T-helper 2 cell treated with Interferon-gamma antibody and Interleukin-4, amounts not matched to agents 5 μg/mL and 100 μg/mL, for 36 hours (primary cell): ENCODE measurements at regions not wholly inside any gene's neighbourhood (a gene's known extent, or its start where the extent isn't known, plus 50 kb on each side); places are given as distances from the start of the nearest gene placed in this dataset.

ENCODE experiments used
- DNase-seq: peaks from one replicate; pipeline ENCODE4 v3.0.0; 2021; ENCODE audit warnings: low spot score
- H3K27ac Mint-ChIP-seq: one replicate; pipeline ENCODE4 v1.8.0; 2021; ENCODE audit warnings: mild to moderate bottlenecking, mixed read lengths
- H3K27me3 Mint-ChIP-seq: one replicate; pipeline ENCODE4 v1.8.0; 2021; ENCODE audit warnings: low read depth, mixed read lengths
- H3K36me3 Mint-ChIP-seq: one replicate; pipeline ENCODE4 v1.8.0; 2021; ENCODE audit warnings: low read depth, mixed read lengths
- H3K4me1 Mint-ChIP-seq: one replicate; pipeline ENCODE4 v1.8.0; 2021; ENCODE audit warnings: low read depth, mixed read lengths
- H3K4me3 Mint-ChIP-seq: one replicate; pipeline ENCODE4 v1.8.0; 2022; ENCODE audit warnings: mild to moderate bottlenecking, moderate library complexity, mixed read lengths
- H3K9me3 Mint-ChIP-seq: one replicate; pipeline ENCODE4 v1.8.0; 2021; ENCODE audit warnings: mixed read lengths

DNA sequence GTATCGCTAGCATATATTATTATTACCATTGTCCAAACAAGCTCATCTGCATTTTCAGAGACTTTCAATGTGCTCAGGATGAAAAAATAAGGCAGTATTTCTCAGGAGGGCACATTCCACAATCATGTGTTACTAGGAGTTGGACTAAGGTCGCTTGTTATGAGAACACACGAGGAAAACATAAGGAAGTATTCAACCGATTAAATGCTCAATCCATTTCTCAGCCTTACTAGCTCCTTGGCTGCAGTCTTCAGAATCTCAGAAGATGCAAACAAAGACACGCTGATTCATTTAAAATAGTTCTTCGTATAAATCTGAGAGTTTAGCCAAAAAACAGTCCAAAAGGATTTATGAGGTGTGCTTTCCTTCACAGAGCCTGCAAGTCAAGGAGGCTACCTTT, 82.0 kb upstream of the JAK1 start:
- H3K27ac Mint-ChIP-seq: no peak overlapping the region
- peaks cover 22% of the 10 kb centered on the region for H3K4me1 Mint-ChIP-seq
- peaks cover 8% of the 10 kb centered on the region for H3K27me3 Mint-ChIP-seq
- DNase-seq: no peak
- H3K36me3 Mint-ChIP-seq: no peaks in the 10 kb centered on the region
- no peak overlapping the region for H3K4me3 Mint-ChIP-seq
- no peaks in the 10 kb centered on the region for H3K9me3 Mint-ChIP-seq

DNA sequence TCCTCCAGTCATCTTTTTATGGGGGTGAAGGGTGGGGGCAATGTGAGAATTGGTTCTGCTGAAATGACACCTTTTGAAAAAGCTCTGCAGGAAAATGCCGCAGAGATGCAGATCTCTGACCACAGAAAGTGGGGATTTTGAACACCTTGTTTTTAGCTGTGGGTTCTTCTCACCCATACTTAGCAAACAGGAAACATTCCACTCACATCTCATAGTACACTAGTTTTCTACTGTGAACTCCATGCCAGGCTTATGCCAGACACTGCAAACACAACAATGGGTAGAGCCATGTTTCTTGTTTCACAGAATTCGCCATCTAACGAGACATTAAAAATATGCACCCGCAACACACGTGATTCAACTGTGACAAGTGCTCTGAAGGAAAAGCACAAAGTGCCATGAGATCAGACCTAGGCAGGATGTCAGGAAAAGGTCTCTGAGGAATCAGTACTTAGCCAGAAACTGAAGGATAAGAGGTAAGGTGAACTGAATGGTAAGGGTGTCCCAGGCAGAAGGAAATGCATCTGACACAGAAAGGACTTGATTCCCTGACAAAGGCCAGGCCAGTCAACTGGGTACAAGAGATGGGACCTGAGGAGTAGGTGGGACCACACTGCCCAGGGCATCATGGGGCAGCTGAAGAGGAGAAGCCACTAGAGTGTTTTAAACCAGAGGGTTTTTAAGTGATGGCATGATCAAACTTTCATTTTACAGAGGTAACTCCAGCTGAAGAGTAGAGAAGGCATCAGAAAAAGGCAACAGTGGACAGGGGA, 83.8 kb upstream of the JAK1 start:
- Mint-ChIP-seq H3K27me3 (peaks cover 8% of the 10 kb centered on the region), H3K36me3 (no peaks in the 10 kb centered on the region), H3K9me3 (no peaks in the 10 kb centered on the region), H3K27ac (peak overlapping the region; percentile 37), H3K4me3 (peak overlapping the region; percentile 52), H3K4me1 (peaks cover 18% of the 10 kb centered on the region)
- no peak for DNase-seq

DNA sequence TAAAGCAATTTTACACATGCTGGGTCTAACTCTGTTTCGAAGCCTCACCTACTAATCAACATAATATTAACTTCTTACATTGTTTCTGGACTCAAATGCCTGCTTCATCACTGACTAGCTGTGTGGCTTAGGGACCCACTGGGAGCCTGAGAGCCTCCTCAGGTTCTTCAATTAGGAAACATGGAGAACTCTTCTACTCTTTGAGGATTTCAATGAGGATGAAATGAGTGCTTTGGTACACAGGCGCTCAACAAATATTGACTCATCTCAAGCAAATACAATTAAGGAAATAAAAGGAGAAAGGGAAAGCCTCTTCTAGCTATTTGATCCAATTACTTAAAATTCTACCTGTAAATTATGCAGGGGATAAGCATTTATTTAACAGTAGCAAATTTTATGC, 84.4 kb upstream of the JAK1 start:
- Mint-ChIP-seq H3K27ac (no peak overlapping the region), H3K36me3 (no peaks in the 10 kb centered on the region), H3K4me1 (peaks cover 18% of the 10 kb centered on the region), H3K4me3 (no peak overlapping the region), H3K27me3 (peaks cover 8% of the 10 kb centered on the region), H3K9me3 (no peaks in the 10 kb centered on the region)
- no peak for DNase-seq

DNA sequence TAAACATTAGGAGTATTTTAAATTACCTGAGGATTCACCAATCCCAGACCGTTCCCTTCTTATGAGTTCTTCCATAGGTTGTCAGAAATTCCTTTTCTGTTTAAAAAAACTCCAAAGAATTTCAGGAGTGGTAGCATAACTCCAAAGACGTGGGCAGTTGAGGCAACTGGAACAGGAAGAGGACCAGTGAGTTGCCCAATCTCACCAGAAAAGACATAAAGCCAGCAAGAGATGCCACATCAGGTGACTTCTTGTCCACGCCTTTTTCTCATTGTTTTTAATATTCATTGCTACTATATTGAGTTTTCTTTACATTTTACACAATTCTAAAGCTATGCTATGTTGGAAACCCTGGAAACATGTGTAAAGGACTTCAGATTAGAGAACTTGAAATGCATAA, 88.1 kb upstream of the JAK1 start:
- Mint-ChIP-seq H3K4me1 (peaks cover 13% of the 10 kb centered on the region), H3K27me3 (peaks cover 3% of the 10 kb centered on the region), H3K27ac (no peak overlapping the region), H3K4me3 (no peak overlapping the region), H3K9me3 (no peaks in the 10 kb centered on the region), H3K36me3 (peaks cover 7% of the 10 kb centered on the region)
- no peak for DNase-seq

DNA sequence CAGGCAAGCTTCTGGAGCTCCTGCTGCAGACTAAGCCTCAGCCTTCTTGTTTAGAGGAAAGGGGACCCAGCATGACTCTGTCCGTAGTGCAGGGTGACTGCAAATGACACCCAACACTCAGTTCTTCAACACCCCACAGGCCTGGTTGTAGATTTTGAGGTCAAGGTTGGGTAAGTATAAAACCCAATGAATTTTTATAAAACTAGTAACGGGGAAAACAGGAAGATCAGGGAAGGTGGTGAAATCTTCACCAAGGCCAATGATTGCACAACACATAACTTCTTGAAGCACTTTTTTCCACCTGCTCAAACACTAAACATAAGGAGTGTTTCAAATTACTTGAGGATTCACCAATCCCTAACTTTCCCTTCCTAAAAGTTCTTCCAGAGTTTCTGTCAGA, 89.4 kb upstream of the JAK1 start:
- no peak overlapping the region for H3K27ac Mint-ChIP-seq
- no peak for DNase-seq
- H3K27me3 Mint-ChIP-seq: peaks cover 3% of the 10 kb centered on the region
- H3K4me1 Mint-ChIP-seq: peaks cover 2% of the 10 kb centered on the region
- H3K4me3 Mint-ChIP-seq: no peak overlapping the region
- no peaks in the 10 kb centered on the region for H3K9me3 Mint-ChIP-seq
- peaks cover 7% of the 10 kb centered on the region for H3K36me3 Mint-ChIP-seq

DNA sequence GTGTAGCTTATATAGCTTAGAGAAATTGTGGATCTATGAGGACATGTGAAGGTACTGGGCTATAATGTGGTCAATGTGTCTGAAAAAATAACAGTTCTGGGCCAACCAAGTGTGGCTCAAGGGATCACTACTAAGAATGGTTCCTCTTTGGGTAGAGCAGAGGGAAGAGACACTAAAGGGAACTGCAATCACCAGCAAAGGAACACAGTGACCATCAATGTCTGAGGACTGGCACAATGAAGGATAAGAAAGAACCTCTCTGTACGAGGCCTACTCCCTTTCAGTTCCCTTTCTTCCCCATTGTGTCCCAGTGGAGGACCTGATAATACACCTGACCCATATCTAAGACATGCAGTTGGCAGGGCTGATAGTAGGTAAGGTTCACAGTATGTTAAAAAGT, 89.9 kb upstream of the JAK1 start:
- H3K36me3 Mint-ChIP-seq: peaks cover 7% of the 10 kb centered on the region
- DNase-seq: no peak
- H3K27ac Mint-ChIP-seq: no peak overlapping the region
- peaks cover 1% of the 10 kb centered on the region for H3K4me1 Mint-ChIP-seq
- H3K9me3 Mint-ChIP-seq: no peaks in the 10 kb centered on the region
- no peak overlapping the region for H3K4me3 Mint-ChIP-seq
- H3K27me3 Mint-ChIP-seq: peaks cover 3% of the 10 kb centered on the region

DNA sequence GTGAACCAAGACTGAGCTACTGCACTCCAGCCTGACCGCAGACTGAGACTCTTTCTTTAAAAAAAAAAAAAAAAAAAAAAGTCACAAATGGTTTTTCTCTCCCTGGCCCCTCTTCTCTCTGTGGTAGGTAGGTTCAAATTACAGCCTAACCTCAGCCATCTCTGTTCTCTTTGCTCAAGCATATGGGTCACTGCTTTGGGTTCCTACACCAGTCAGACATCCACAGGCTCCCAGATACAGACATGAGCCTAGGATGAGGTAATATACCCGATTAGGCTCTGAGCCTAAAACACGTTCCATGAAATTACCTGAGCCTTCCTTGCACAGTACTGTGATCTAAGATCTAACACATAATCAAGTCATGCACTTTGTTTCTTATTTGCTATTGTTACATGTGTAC, 90.5 kb upstream of the JAK1 start:
- DNase-seq: no peak

DNA sequence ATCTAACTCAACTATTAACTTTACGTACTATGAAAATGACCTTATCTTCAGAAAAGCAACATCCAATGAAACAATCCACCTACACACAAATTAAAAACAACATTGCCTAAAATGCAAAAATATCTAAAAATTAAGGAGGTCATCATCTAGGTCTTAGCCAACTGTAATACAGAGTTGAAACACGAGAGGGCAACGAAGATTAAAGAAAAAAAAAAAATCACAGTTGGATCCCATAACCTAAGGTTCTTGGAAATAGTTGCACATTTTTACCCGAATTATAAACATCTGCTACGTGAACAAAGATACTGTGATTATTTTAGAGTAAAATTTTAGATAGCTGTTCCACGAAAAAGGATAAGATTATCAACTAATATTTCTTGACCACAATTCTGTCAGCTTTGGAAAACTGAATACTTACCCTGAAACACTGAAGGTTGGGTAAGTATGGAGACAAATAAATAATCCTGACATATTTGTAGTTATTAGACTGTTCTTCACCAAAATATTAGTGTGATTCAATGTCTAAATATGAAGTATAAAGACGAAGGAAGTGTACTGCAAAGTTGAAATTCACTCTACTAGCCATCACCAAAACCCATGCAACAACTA, 88.0 kb upstream of the AK4 start:
- Mint-ChIP-seq H3K4me1 (peaks cover 7% of the 10 kb centered on the region), H3K36me3 (peaks cover 7% of the 10 kb centered on the region), H3K4me3 (no peak overlapping the region), H3K27me3 (peaks cover 3% of the 10 kb centered on the region), H3K27ac (no peak overlapping the region), H3K9me3 (no peaks in the 10 kb centered on the region)
- DNase-seq: no peak

More for the DNA sequence above, 90.5 kb upstream of the JAK1 start:
- Mint-ChIP-seq H3K27me3 (no peaks in the 10 kb centered on the region), H3K27ac (no peak overlapping the region), H3K36me3 (peaks cover 7% of the 10 kb centered on the region), H3K4me3 (no peak overlapping the region), H3K9me3 (no peaks in the 10 kb centered on the region), H3K4me1 (peaks cover 1% of the 10 kb centered on the region)

DNA sequence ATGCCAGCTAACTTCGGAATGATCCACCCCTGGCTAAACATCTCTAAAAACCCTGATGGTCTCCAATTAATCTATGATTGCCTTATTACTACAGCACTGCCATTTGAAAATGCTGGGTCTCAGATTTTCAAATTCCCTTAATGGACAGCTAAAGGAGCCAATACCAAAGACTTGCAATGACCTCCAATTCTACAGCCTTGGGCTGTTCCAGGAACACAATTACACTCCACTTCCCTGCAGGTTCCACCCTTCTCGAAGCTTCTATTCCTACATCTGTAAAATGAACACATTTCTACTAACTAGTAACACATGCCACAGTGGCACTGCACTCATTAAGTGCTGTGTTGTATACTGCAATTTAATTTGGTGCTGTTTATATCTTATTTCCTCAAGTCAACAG, 85.7 kb upstream of the AK4 start:
- H3K27me3 Mint-ChIP-seq: peaks cover 9% of the 10 kb centered on the region
- DNase-seq: no peak
- no peaks in the 10 kb centered on the region for H3K9me3 Mint-ChIP-seq
- no peak overlapping the region for H3K27ac Mint-ChIP-seq
- H3K4me3 Mint-ChIP-seq: no peak overlapping the region
- peaks cover 3% of the 10 kb centered on the region for H3K36me3 Mint-ChIP-seq
- peaks cover 16% of the 10 kb centered on the region for H3K4me1 Mint-ChIP-seq

DNA sequence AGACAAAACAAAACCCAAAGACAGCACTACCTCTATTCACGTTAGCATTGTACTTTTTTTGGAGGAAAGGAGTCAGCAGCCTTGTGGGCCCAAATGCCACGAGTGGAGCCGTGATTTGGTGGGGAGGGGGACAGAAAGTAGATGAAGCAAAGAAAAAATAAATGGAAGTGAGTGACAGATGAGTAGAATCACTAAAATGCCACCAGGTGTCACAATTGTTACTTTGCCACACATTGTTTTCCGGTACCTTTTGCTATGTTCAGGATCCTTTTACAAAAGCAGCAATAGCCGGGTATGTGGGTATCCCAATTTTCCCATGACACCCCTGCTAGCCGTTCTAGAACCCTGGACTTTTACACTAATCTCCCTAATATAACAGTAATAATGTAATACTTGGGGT, 85.0 kb upstream of the AK4 start:
- Mint-ChIP-seq H3K4me3 (no peak overlapping the region), H3K36me3 (peaks cover 3% of the 10 kb centered on the region), H3K27me3 (peaks cover 9% of the 10 kb centered on the region), H3K9me3 (no peaks in the 10 kb centered on the region), H3K27ac (no peak overlapping the region), H3K4me1 (peaks cover 17% of the 10 kb centered on the region)
- DNase-seq: no peak

DNA sequence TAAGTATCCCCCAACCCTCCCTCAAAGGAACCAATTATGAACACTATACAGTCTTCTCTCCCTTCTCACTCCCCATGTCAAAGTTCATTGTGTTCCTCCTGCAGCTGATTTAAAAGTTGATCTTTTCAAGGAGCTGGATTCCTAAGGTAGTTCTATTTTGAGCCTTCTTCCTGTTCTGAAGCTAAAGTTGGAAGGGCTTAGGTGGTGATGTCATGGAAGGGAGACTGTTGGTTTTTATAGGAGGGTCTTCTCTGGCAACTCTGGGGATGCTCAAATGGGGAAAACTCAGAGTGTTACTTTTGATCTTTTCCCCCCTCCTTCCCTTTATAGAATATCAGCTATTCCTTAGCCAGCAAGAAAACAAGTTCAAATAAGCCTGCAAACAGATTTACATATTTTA, 83.0 kb upstream of the AK4 start:
- Mint-ChIP-seq H3K27me3 (peaks cover 9% of the 10 kb centered on the region), H3K9me3 (no peaks in the 10 kb centered on the region), H3K36me3 (peaks cover 2% of the 10 kb centered on the region), H3K4me1 (peaks cover 32% of the 10 kb centered on the region), H3K4me3 (peak overlapping the region; percentile 89), H3K27ac (no peak overlapping the region)
- DNase-seq: no peak

DNA sequence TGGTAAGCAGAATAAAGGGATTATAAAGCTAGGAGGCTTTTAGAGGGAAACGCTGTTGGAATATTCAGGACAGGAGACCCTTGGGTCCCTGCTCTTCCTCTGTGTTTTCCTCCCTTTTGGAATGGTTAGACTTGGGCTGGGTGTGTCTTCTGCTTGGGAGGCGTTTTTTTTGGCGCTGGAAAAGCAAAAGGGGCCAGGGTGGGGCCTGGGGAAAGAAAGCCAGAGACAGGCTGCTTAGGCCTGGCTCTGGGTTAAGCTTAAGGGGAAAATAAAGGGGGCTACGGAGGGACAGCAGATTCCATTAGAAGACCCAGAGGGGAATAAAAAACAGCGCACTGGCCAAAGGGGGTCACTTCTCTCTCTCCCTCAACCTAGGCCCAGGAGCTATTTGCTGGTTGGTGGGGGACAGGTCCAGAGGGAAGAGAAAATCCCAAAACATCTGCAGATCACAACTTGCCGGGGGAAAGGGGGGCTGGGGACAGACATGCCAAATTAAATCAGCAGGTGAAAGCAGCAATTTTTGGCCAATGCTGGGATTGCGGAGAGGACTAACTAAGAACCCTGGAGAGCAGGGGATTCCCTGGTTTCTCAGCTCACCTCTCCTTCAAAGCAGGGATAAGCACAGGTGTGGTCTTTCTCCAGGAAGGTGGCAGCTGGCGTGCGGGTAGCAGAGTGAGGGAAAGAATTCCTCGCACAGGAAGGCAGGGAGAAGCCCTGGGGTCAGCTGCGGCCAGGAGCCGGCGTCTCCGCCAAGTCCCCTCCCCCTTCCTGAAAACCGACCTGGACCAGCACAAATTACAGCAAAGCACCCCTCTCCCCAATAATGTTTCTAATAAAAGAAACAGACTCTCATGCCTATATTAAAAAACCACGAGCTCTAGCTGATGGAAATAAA, 82.2 kb upstream of the AK4 start:
- Mint-ChIP-seq H3K4me1 (peaks cover 34% of the 10 kb centered on the region), H3K4me3 (peak overlapping the region; percentile 89), H3K9me3 (no peaks in the 10 kb centered on the region), H3K27me3 (peaks cover 9% of the 10 kb centered on the region), H3K36me3 (peaks cover 2% of the 10 kb centered on the region), H3K27ac (peak overlapping the region; percentile 82)
- no peak for DNase-seq

DNA sequence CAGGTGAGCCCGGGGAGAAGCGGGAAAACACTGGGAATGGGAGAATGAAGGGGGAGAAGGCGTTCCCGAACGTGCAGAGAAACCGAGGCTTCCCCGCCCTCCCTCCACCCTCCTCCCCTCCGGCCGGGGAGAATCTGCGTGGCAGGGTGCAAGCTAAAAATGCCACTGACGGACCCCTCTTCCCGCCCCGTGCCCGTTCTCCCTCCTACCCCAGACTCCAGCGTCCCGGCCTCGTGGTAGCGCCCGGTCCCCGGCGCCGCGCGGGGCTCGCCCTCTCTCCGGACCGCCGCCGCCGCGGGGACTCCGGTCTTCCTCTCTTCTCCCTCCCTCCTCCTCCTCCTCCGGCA, 81.6 kb upstream of the AK4 start:
- H3K27me3 Mint-ChIP-seq: peaks cover 9% of the 10 kb centered on the region
- no peak for DNase-seq
- H3K4me3 Mint-ChIP-seq: peak overlapping the region; percentile 89
- no peaks in the 10 kb centered on the region for H3K9me3 Mint-ChIP-seq
- H3K36me3 Mint-ChIP-seq: peaks cover 2% of the 10 kb centered on the region
- peak overlapping the region; percentile 82 for H3K27ac Mint-ChIP-seq
- H3K4me1 Mint-ChIP-seq: peaks cover 34% of the 10 kb centered on the region
